SHP77 (cell line): ENCODE measurements at regions not wholly inside any gene's neighbourhood (a gene's known extent, or its start where the extent isn't known, plus 50 kb on each side); places are given as distances from the start of the nearest gene placed in this dataset.

ENCODE experiments used
- DNase-seq, 2 experiments: peaks; one replicate each; lab custom pipeline; 2025; lab: John Stamatoyannopoulos, UW

DNA sequence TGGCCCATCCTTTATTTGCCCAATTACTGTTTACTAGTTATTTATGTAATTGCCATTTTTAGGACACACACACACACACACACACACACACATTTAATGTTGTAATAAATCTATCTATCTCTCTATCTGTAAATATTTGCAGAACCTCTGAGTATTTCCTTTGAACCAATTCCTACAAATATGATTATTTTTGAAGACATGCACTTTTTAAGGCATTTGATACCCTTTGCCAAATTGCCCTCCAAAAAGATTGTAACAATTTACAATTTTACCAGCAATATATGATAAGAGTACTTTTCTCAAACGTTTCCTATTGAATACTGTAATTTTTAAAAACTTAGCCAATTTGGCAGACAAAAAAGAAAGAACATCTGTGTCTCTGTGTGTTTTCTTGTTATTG, 143.8 kb upstream of the FOXF1 start:
- no peak for DNase-seq

DNA sequence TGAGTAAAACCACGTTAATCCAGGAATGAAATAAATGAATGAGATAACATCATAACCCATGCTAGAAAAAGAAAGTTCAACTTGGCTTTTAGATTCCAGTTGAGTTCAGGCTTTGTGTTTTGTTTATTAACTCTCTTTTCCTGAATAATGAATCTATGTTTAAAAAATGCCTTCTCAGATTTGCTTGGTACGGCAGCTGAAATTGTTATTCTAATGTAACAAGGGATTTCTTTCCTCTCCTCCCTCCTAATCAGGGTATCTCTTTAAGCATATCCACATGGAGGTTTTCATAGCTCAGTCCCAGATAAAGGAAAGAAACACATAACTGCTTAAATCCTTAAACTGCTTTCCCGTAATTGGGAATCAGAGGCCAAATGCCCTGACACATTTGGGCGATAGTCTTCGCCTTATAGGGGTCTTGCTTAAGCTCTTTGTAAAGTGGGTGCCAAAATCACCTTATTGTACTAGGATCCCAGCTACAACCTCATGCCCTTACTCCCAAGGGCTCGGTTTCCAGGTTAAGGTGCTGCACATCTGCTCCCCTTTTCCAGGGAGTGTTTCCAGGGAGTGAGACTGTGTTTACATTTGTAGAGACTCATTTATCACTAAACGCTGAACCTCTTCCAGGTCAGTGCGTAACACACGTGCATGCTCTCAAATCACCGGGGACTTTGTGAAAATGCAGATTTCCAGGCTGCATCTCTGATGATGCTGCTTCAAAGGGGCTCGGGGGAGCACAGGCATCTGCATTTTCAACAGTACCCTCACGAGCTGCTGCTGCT, 142.8 kb upstream of the FOXF1 start:
- no peak for DNase-seq

DNA sequence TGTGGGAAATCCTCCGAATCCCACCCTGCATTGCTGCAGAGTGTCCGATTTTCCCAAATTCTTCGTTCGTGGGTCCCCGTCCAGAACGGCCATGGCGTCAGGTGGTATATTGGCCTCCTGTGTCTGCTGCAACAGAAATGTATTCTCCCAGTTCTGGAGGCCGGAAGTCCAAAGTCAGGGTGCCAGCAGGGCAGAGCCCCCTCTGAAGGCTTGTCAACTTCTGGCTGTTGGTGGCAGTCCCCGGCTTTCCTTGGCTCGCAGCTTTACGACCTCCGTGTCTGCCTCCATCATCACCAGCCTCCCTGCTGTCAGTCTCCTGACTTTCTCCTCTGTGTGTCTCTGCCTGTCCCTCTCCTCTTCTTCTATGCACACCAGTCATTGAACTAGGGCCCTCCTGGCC, 142.1 kb upstream of the FOXF1 start:
- DNase-seq: no peak

DNA sequence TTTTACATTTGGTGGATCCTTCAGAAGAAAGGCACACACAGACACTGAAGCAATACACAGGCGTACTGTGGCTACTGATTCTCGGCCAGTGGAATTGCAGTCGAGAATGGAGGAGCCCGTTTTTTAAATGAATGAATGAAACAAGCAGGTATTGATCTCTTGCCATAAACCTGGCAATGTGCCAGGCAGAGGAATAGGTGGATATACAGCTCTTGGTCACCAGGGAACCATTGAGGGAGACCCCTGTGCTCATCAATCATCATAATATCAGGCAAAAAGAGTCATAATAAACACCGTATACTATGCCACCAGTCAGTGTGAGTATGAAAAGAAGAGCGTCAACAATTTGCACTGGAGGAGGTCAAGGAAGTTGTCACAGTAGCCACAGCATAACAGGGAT, 140.3 kb upstream of the FOXF1 start:
- DNase-seq: no peak

DNA sequence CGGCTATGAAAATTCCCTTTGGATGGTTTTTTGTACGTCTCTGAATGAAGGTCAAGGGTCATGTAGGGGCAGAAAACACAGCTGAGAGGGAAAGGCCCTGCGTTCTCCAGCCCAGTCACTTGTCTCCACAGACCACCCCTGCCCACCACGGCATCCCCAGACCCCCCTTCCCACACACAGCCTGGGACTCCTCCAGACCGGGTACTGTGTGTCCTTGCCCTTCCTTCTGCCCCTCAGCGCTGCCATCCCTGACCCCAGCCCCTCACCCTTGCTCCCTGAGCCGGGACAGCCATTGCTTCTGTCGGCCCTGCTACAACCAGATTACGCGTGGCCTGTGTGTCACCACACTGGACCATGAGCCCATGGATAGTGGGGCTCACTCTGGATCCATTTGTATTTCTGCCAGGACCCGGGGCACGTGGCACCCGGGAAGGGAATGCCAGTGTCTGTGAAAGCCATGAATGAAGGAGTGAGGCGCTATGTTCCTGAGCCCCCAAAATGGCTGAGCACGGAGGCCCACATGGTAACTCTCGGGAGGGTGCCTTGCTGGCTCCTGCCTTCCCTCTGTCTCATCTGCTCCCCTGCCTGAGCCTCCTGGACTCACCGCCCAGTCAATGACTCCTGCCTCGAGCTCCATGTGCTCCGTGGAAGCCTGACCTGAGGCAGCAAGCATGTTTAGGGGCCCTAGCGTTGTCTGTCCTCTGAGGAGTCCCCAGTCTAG, 139.1 kb upstream of the FOXF1 start:
- DNase-seq: no peak

DNA sequence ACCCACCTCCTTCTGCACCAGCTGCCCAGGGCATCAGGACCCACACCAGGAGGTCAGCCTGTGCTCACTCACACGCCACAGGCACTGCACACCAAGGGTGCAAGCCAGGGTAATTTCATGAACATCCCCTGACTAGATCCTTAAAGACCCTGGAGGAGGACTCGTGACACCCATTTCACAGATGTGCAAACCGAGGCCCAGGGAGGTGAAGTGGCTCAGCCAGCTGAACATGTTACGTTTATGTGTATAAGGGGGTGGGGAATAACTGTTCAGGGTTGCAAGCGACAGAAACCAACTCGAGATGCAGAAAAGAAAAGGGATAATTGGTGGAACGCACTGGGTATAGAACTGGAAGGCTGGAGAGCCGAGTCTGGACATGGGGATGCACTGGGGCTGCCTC, 138.1 kb upstream of the FOXF1 start:
- DNase-seq: no peak

DNA sequence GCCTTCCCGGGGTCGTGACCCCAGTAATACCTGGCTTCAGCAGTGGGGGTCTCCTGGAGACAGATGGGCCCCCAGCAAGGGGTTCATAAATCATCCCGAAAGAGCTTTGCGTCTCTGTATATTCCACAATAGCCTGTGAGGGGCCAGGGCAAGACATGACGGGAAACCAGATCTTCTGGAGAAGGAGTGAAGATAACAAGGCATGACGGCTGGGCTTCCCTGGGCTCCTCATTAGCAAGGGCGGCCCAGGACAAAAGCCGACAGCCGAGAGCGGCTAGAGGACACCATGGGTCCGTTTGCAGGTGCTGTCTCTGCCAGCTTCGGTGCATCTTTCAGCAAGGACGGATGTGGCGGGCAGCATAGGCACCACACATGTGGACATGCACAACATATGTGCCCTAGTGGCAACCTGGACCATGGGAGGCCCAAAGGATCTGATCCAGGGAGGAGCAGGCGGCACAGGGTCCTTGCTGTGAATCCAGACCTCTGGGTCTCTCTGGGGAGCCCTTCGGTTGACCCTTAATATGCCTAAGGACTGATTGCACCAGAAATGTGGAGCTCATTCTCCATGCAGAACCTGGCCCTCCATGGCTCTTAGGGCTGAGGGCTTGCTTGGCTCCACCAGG, 136.9 kb upstream of the FOXF1 start:
- DNase-seq: no peak

DNA sequence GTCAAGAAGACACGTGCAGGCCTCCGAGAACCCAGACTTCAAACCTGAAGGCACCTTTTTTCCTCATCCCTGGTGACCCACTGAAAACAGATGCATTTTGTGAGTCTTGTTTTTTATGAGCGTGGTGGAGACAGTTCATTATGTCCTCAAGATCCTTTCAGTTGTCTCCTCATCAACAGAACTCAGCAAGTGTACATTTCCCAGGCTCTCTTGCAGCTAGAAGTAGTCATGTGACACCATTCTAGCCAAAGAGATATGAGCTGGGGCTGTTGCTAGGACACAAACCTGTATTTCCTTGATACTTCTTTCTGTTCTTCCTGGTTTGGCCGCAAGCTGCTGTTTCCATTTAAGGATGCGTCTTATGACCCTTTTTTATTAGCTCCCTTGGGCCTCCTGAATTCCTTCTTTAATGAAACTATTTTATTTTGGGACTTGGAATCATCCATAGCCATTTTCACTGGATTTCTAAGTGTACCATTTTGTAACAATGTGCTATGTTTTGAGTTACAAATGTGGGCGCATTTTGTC, 135.7 kb upstream of the FOXF1 start:
- no peak for DNase-seq

DNA sequence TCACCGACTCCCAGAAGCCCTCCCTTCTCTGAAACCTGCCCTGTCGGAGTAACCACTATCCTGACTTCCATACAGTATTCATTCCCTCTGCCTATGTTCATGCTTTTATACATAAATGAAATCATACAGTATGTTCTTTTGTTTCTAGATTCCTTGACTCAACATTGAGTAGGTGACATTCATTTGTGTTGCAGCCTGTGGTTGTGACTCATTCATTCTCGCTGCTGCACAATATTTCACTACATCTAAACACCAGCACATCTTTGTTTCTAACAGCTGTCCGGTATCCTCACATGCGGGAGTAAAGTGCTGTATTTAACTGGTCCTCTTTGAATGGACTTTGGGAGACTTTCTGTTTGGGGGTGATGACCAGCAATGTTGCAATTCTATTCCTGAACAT, 135.0 kb upstream of the FOXF1 start:
- no peak for DNase-seq

DNA sequence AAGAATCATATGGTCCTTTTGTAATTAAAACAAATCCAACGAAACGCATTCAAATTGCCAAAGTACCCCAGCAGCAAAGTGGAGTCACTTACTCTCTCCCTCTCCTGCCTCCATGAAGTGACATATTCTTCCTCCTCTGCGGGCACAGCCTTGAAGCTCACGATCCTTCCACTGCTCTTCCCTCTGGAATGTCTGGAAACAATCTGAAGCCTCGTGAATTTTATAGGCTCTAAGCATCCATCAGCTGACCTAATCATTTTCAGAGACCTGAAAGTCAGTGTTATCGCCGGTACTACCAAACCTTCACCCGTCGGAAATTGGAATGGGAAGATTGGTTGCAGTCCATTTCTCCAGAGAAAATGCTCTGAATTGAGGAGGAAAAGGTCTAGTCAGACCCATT, 134.5 kb upstream of the FOXF1 start:
- DNase-seq: no peak

DNA sequence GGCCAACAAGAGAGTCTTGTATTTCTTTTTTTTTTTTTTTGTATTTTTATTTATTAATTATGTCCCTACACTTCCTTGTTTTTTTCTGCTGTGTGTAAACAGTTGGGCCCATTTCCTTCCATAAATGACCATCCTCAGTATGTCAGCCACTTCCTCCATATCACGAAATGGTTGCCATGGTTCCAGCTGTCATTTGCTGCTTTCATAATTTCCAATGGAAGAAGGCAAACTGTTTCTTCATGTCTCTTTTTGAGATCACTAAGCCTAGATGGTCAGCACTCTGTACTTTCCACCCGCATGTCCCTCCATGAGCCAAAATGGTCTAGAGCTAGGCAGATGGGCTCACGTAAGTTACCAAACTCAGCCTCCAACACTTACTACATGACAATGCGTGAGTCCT, 133.5 kb upstream of the FOXF1 start:
- DNase-seq: no peak

DNA sequence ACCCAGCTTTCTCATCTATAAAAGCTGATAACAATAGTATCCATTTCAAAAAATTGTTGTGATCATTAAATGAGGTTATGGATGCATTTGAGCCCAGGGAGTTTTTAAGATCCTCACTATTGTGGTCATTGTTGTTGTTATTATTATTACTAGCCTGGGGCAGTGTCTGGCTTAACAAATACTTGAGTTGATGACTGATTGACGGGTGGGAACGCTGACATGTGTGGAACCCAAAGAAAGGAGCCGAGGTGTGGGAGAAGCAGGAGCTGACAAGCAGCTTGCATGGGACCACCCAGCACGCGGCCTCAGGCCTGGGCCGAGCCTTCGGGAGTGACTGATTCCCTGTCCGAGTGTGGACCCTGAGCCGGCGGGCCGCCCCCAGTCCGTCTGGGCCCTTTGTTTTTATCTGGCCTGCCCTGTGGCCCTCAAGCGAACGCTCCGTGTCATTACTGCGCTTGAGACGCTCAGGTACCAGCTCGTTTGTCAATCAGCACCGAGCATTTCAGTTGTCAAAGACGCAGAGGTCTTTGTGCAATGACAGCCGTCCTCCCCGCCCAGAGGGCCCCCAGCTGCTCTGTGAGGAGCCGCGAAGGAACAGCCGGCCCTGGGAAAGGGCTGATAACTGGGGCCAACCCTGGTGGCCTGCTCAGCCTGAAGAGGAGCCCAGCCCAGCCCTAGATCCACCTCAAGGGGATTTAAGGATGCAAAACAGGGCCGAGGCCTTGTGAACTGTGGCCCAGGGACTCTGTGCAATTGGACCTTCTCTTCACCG, 132.9 kb upstream of the FOXF1 start:
- no peak for DNase-seq

DNA sequence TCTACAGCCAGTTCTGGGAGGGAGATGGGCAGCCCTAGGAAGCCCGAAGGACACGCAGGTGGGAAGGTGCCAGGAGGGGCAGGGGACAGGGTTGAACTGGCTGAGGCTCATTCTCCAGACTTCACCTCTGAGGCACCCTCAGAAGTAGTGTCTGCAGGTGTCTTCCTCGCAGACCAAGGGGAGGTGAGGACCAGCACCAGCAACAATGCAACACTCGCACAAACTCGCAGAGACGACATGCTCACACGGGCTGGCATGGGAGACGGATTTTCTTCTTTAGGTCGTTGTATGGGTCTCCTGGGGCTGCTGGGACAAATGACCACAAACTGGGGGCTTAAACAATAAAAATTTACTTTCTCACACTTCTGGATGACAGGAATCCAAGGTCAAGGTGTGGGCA, 132.2 kb upstream of the FOXF1 start:
- DNase-seq: no peak

DNA sequence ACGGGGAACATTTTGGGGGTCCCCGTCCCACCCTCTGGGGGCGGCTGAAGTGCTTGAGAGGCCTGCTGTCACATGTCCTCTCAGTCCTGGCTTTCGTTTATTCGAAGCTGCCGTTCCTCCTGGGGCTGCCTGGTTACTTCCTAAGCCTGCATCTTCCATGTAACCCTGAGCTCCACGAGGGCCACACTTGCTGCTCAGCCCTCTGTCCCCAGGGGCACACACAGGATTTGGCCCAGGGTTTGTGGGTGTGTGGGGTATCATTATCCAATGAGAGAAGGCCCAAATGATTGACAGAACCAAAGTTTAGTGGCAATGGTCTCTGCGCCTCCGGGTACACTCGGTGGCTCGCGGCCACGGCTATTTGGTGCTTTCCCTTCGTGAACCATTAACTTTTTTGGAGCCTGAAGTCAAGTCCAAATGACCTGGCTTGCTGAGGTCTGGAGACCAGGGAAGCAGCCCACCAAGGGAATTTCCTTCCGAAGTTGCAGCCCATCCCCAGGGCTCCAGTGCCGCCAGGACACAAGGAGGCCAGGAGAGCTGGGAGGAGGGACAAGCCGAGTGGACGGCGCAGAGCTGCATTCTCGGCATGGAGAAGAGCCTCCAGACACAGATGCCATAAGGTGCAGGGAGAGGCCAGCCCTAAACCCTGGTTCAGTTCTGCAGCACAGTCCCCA, 131.4 kb upstream of the FOXF1 start:
- DNase-seq: no peak

DNA sequence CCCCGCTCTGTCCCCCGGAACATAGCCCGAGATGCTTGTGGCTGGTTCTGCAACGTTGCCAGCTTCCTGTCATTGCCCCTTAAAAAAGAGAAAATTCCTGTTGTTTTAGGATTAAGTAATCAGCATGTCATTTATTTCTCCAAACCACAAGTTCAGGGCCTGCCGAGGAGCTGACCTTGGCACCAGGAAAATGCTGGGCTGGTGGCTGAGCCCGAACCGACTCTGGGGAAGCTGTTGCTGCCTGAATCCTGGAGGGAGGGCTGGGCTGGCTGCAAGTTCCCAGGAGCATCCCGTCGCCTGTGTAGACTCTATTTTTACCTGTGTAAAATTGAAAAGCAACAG, 130.9 kb upstream of the FOXF1 start:
- DNase-seq: no peak

DNA sequence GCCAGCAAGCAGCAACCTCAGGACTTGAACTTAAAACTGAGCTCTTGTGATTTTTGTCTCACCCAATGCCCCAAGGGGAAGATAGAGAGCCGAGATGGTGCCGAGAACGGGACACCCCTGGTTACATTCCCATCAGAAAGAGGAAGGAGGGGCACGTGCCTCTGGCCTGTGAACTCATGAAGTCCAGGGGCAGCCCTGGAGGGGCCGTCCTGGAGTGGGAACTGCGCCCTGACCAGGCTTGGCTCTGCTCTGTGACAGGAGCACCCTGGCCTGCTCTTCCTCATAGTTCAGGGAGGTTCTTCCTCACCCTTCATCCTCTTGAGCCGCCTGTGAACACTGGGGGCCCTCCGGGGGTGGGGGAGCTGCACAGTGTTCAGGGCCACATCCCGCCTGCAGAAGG, 130.3 kb upstream of the FOXF1 start:
- DNase-seq: no peak

DNA sequence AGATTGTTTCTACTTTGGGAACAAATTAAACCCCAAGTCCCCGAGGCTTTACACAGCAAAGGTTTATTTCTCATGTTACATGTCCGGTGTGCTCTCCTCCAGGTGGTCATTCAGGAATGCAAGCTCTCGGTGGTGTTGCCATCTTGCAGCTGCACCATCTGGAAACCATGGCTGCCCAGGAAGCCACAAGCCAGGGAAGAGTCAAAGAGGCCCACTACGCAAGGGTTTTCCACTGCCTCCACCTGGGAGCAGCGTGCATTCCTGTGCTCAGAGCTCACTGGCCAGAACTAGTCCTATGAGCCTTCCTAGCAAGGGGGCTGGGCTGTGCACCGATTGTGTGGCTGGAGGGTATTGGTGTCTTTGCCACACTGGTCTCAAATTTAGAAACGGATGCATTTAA, 128.8 kb upstream of the FOXF1 start:
- DNase-seq: no peak

DNA sequence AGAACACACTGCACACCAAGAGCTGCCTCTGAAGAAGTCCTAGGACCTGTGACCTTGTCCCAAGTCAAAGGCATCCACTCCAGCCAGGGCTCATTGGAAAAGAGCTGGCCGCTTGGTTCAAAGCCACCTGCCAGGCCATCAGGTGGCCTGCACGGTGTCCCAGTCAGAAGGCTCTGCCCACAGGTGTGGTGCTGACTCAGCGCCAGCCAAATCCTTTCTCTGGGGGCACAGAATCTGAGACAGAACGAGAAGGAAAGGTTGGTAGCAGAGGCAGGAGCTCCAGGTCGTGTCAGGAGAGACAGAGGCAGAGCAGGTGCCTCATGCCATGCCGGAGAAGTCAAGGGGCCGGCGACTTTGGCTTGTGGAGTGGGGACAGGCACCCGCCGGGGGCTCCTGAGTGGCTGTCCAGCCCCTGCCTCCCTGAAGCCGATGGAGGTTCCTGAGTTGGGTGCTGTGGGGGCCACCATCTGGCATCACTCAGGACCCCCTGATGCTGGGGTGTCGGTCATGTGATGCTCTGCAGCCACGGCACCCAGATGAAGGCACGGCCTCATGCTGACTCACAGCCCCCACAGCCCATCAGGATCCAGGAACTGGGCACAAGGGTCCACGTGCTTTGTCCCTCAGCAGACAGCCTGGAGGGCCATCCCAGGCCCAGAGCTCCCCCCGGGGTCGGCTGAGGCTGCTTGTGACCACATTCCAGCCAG, 128.1 kb upstream of the FOXF1 start:
- DNase-seq: no peak

DNA sequence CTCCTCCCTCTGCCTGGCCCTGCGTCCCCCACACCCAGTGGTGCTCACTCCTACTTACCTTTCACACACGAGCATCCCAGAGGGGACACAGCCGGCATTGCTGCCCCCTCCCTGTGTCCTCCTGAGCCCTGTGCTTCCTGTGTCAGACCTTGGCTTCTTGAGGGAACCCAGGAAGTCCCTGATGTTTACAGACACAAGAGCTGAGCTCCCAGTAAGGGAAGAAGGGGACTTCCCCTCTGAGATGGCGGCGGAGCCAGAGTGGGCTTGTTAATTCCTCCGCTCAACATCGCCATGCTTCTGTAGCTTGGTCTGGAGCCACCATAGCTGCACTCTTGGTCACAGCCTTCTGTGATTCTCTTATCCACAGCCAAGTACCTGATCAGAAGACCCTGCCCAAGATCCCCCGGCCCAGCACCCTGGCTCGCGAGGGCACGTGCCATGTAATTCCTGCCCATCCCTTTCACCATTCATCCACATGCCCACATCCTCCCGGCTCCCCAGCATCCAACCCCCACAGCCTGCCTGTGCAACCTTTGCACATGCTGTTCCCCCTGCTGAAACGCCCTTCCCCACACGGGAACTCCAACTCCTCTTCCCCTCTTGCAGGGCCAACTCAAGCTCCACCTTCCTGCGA, 127.4 kb upstream of the FOXF1 start:
- DNase-seq: no peak

DNA sequence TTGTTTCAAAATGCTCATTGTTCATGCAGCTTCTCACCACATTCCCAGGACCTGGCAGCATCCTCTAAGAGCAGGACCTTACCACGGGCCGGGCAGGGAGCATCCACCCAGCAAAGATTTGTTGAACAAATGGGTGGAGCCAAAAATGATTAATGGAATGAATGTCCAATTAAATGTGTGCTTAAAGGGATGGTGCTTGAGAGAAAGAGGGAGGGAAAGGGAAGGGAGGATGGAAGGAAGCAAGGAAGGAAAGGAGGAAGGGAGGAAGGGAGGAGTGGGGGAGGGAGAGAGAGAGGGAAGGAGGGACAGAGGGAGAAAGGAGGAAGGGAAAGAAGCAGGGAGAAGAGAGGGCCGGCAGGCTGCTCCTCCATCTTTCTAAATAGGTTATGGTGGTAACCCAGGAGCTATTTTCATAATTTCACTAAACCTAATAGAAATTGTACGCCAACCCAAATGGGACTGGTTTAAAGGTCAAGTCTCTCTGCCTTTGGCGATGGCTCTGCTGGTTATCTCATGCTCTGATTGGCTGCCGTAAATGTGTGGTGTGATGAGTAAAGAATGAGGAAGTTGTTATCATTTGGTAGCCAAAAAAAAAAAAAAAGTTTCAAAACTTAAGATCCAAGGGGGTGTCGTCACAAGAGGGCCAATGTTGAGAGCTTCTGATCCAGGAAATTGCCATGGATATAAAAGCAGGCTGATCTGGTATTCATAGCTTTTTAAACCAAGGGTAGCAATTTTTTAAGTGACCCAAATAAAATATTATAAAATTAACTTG, 126.7 kb upstream of the FOXF1 start:
- no peak for DNase-seq
